ENCODE measurements at regions not wholly inside any gene's neighbourhood (a gene's known extent, or its start where the extent isn't known, plus 50 kb on each side); places are given as distances from the start of the nearest gene placed in this dataset.
"Not testable (repeated sequence)": the region's sequence is repeated elsewhere in the genome, so short reads cannot be mapped to it uniquely, and the experiment has no call there.

DNA sequence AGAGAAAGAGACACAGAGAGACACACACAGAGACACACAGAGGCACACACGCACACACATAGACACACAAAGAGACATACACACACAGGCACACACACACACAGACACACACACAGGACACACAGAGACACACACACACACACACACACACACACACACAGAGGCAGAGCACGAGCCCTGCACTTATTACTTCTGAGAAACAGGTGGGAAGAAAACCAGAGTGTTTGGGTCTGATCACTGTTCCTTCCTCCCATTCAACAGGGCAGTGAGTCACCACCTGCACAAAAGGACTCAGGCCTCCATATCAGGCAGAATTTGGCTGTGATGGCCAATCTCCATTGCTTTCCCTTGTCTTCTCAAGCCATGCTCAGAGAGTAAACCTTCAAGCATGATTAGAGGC lies 285.0 kb downstream of the ANAPC1 start:
- not testable (repeated sequence) for DNase-seq

DNA sequence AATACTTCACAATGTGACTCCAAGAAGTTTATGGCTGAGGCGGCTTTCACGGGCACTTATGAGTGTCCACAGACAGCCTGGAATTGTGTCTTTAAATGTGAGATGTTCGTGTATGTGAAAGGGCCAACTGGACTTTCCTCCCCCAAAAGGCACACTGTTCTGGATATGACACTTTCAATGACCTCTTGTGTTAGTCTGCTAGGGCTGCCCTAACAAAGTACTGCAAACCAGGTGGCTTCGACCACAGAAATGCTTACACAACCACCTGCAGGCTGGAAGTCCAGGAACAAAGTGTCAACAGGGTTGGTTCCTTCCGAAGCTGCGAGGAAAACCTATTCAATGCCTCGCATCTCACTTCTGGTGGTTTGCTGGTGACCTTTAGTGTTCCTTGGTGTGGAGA lies 281.7 kb downstream of the ANAPC1 start:
- not testable (repeated sequence) for DNase-seq

DNA sequence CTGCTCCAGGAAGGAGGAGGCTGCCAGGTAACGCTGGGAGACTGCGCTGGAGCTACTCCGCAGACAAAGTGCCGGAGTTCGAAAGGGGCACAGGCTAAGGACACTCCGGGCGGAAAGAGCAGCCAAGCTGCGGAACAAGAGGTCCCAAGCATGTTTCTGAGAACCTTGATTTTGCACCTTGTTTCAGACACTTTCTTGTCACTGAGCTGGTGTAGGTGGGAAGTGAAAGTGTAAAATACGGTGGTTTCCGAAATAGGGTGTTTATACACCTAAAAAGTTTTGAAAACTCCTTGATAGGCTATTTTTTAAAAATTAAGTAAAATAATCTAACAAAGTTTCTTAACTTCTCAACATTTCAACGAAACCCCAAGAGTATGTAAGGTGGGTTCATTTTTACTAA lies 278.2 kb downstream of the ANAPC1 start:
- DNase-seq: not testable (repeated sequence)

DNA sequence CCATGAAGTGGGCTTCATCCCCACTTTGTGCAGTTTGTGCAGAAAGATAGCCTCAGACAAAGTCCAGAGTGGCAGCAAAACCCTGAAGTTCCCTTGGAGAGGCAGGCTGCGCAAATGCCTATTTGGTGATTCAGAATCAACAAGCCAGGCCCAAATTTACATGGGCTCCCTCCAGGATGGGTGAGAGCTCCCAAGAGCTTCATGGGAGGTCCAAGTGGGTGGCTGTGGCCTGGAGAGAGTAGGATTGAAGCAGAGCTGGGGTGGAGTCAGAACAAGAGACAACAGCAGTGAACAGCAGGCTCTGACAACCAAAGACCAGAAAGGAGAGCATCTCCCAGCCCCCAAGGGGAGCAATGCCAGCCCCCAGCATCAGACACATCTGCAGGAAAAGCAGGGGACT lies 277.4 kb downstream of the ANAPC1 start:
- not testable (repeated sequence) for DNase-seq

DNA sequence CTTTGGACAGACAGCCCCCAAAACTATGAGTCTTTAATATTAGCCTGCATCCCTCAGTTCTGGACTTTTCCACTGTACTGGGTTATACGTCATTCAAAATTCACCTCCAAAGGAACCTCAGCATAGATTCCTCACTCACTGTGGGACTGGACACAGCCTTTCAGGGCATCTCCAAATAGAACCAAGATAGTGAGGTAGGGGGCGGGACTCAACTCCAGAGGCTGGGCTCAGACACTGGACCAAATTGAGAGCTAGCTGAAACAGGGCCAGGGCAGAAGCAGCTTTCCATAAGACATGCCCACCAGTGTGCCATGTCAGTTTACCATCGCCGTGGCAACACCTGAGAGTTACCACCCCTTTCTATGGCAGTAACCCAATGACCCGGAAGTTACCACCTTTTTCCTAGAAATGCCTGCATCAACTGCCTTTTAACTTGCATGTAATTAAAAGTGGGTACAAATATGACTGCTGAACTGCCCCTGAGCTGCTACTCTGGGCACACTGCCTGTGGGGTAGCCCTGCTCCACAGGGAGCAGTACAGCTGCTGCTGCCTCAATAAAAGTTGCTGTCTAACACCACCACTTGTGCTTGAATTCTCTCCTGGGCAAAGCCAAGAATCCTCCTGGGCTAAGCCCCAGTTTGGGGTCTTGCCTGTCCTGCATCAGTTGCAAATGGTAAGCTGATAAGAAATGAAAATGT lies 274.7 kb downstream of the ANAPC1 start:
- not testable (repeated sequence) for DNase-seq

DNA sequence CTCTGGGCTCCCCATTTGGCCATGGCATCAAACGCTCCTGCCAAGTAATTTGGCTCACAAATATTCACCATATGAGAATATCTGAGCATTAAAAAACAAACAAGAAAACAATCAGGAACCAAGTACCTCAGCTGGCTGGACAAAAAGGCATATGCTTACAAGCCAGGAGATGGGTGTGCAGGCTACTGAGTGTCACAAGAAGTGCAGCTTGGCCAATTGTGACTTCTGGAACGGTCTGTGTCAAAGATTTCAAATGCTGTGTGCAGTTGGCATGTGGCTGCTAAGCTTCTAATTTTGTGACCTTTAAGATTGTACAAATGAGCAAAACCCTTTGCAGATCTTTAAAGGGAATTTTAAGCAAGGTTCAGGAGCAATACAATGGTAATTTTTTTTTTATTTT lies 274.0 kb downstream of the ANAPC1 start:
- DNase-seq: not testable (repeated sequence)

DNA sequence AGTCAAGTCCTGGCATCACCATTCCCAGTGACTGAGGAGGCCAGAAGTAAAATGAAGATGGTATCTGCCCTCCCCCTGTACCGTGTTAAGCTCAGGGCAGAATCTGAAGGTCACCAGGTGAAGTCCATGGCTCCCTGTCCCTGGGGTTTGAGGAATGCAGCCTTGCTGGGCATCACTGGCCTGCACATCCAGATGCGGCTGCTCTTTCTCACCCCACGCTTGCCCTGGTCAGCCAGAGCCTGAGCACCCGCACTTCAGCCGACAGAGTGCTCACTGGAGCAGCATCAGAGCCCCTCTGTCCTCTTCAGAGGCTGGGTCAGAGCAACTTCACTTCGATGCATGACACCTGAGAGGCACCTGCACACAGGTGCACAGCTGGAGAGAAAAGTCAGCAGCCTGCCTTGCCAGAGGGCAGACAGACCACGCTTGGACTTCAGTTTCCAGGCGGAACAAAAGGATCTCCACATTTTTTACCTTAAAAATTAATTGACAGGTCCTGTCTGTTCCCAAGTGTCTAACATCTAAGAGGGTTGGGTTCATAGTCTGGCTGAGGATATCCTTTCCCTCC lies 267.3 kb downstream of the ANAPC1 start:
- no peak for DNase-seq

DNA sequence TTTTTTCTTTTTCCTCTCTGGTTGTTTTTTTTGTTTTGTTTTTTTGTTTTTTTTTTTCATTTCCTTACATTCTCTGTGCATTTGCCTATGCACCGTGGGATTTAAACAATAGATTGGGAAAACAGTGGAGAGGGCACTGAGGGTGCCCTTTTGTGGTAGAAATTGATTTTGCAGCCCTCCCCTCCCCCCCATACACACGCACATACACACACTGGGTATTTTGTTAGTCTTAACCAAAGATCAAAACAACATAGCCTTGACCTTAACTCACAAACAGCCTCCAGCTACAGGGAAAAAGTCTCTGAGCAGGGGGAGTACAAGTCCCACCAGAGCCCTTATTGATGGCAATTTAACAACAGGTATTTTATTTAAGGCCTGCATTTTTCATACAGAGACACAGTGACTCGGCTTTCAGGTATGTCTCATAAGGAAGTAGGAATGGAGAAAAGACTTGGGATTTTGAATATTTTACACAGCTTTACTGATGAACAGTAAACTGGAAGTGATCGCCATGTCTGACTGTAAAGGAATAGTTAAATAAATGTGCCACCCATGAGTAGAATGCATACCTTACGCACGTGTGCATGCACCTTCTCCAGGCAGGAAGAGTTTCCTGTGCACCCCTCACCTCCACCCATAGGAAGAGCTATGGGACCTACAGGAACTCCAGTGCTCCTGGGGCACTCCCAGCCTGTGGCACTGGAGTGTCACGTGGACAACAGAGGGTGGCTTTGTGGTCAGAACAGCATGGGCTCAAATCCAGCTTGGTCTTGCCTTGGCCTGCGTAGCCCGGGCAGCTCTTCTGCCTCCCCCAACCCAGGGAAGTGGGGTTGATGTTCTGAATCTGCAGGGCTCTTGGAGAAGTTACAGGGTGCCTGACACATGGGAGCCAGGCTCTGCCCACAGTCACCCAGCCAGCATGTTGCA lies 266.4 kb downstream of the ANAPC1 start:
- DNase-seq: no peak

DNA sequence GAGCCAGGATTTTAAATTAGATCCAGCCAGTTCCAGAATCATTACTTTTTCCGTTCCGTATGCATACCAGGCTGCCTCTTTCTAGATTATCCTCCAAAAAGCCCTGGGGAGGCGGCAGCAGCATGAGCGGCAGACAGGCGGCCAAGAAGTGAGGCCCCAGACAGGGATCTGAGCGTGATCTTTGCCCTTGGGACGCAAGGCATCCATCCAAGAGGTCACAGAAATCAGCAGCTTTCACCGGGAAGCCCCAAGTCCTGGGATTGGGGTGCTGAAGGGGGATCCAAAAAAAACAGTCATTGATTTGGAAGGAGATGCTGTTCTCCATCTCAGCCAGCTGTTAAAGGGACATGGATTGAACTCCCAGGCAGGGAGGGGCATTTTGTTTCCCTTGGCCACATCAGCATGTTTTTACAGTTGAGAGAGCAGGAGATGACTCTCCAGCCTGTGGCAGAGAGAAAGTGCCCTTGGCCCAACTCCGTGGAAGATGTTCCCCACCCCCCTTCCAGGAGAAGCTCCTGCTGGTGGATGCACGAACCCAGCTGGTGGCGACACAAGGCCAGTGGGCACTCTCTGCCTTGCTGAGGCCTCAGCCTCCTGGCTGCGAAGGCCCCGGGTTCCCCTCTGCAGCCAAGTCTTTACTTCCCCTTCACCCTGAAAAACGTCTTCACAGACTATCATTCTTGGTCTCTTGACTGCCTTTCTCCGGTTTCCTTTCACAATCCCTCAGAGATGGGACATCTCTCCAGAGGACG lies 265.6 kb downstream of the ANAPC1 start:
- DNase-seq: no peak

DNA sequence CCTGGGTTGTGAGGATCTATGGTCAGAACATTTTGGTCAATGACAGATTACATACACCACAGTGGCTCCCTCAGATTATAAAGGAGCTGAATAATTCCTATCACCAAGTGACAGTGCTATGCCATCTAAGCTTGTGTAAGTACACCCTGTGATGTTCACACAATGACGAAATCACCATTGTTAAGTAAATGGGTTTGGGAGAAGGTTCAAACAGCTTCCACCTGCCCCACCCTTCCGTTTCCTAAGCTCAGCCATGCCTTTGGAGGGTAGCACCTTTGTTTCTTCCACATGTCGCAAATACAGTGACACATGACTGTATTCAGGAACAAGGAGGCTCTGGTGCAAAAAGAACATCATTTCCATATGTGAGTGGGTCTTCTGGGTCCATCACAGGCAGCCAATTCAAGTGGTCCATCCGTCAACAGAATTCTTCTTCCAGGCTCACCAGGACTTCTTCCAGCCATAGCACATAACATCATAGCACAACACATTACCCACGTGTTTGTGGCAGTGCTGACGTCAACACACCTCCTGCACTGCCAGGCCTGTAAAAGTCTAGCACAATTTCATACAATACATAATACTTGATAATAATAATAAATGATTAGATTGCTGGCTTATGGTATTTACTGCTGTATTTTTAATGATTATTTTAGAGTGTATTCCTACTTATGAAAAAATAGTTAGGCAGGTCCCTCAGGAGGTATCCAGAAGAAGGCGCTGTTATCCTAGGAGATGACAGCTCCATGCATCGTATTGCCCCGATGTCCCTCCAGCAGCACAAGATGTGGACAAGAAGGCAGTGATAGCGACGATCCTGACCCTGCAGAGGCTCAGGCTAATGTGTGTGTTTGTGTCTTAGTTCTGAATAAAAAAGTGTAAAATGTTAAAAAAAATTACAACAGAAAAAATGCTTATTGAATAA lies 264.8 kb downstream of the ANAPC1 start:
- no peak for DNase-seq

DNA sequence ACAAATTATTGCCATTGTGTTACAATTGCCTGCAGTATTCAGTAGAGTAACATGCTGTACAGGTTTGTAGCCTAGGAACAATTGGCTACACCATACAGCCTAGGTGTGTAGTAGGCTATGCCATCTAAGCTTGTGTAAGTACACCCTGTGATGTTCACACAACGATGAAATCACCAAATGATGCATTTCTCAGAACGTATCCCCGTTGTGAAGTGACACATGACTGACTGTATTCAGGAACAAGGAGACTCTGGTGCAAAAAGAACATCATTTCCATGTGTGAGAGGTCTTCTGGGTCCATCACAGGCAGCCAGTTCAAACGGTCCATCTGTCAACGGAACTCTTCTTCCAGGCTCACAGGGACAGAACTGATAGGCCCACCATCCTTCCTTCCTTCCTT lies 263.7 kb downstream of the ANAPC1 start:
- no peak for DNase-seq

DNA sequence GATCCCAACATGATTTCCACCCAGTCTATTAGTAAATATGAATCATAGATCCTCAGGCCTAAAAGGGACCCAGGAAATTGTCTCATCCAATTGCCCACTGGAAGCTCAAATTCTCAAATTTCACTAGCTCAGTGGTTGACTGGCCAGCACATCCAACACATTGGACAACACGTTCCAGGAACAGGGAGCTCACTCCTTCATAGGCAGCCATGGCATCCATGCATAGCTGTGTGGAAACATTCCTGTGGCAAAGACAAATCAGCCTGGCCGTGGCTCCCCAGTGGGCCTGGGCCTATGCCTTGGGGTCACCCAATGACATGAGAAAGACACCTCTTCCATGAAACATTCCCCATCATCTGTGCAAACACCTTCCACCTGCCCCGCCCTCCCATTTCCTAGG lies 261.1 kb downstream of the ANAPC1 start:
- DNase-seq: no peak

DNA sequence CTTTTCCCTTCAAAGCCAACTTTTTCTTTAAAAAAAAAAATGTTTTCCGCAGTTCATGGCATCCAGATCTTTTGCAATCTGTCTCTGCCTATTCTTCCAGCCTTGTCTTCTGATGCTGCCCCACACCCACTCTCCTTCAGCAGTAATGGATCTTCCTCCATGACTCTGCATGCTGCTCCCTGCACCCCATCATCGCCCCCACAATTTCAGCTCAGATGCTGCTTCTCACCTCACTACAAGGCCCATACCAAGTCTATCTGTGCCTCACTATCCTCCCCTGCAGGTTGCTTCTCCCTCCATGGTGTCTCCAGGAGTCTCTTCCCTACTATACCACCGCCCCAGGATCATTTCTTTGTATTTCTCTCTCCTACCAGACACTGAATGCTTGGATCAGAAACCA lies 260.6 kb downstream of the ANAPC1 start:
- no peak for DNase-seq

DNA sequence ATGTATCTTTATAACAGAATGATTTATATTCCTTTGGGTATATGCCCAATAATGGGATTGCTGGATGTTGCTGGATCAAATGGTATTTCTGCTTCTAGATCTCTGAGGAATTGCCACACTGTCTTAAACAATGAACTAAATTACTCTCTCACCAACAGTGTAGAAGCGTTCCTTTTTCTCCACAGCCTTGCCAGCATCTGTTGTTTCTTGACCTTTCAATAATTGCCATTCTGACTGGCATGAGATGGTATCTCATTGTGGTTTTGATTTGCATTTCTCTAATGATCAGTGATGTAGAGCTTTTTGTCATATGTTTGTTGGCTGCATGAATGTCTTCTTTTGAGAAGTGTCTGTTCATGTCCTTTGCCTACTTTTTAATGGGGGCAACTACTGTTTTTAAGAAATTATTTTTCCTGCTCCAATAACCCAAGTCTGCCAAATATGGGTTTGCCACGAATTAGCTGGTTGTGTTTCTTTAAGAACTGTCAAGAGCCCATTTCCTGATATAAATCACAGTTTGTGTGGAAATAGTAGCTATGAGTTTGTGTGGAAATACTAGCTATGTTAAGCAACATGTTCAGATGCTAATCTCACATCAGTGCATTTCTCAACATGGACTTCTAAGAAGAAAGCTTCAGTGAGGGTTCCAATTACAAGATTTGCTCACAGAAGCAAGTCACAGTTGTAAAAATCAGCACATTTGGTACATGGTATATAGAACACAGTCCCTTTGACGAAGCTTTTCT lies 259.4 kb downstream of the ANAPC1 start:
- DNase-seq: no peak

DNA sequence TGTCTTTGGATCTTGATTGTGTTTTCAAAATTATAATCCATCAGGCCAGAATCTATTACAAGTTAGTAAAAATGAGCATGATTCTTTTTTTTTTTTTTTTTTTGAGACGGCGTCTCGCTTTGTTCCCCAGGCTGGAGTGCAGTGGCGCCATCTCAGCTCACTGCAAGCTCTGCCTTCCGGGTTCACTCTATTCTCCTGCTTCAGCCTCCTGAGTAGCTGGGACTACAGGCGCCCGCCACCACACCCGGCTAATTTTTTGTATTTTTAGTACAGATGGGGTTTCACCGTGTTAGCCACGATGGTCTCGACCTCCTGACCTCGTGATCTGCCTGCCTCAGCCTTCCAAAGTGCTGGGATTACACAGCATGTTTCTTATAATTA lies 258.8 kb downstream of the ANAPC1 start:
- not testable (repeated sequence) for DNase-seq

DNA sequence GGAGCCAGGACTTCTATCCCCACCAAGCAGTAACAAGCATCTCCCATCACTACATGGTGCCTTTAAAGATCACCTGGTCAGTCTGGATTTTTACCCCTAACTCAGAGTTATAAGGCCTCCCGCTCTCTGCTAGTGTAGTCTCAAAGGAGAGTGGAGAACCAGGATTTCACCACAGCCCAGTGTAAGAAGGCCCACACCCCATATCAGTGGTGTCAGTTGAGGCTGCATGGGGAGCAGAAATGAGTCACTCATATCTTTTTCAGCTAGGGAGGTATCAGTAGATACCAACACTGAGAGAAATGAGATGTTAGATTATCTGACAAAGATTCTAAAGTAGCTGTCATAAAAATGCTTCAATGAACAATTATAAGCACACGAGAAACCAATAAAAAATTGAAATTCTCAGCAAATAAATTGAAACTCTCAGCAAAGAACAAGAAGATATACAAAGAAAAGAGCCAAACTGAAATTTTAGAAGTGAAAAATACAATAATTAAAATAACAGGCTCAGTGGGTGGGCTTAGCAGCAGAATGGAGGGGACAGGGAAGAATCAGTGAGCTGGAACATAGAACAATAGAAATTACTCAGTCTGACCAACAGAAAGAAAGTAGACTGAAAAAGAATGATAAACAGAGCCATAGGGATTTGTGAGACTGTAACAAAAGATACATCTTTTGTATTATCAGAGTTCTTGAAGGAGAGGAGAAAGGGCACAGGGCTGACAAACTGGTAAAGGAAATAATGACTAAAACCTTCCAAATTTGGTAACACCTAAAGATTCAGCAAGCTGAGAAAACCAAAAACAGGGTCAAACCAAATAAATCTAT lies 257.7 kb downstream of the ANAPC1 start:
- DNase-seq: no peak

DNA sequence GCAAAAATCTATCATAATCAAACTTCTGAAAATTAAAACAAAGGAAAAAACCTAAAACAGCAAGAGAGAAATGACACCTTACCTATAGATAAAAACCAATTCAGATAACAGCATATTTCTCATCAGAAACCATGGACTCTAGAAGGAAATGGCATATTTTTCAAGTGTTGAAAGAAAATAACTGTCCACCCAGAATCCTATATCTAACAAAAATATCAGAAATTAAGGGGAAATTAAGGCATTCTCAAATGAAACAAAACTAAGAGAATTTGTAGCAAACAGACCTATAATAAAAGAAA lies 257.2 kb downstream of the ANAPC1 start:
- no peak for DNase-seq

DNA sequence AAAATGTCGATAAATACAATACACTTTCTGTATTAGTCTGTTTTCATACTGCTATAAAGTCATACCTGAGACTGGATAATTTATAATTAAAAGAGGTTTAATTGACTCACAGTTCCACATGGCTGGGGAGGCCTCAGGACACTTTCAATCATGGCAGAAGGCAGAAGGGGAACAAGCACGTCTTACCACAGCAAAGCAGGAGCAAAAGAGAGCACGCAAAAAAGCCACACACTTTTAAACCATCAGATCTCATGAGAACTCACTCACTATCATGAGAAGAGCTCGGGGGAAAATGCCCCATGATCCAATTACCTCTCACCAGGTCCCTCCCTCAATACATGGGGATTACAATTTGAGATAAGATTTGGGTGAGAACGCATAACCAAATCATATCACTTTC lies 256.7 kb downstream of the ANAPC1 start:
- DNase-seq: no peak

DNA sequence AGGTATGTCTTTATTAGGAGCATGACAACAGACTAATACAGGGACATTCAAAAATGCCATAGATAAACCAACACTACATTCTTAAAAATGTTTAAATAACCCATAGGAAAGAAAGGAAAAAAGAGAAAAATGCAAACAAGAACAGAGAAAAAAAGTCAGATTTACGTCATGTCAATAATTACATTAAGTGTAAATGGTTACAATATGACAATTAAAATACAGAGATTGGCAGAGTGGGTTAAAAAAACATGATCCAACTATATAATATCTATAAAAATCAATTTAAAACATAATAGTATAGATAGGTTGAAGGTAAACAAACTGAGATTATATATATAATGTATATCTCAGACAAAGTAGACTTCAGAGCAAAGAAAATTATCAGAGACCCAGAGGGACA lies 255.8 kb downstream of the ANAPC1 start:
- no peak for DNase-seq

DNA sequence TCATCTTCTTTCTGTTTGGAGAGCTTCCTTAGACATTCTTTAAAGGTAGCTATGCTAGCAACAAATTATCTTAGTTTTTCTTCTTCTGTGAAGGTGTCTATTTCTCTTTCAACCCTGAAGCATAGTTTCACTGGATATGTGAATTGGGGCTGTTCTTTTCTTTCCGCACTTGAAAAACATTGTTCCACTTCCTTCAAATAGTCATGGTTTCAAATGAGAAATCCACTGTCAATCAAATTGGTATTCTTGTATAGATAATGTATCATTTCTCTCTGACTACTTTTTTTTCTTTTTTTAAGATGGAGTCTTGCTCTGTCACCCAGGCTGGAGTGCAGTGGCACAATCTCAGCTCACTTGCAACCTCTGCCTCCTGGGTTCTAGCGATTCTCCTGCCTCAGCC lies 254.0 kb downstream of the ANAPC1 start:
- no peak for DNase-seq

DNA sequence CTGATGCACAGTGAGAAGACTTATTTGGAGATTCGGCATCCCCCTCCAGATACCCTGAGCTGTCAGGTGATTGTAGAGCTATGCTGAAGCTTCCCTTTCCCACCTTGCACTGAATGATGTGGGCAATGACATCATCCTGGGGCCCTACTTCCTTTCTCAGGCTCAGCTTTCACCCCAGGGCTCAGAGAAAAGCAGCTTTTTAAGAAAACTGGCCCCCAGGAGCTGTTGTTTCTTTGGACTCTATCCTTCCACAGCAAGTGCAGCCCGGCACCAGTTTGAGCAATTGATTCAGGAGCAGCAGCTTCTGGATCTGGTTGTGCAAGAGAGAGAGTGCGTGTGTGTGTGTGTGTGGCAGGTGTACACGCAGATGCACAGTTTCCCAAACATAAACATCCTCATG lies 251.3 kb downstream of the ANAPC1 start:
- no peak for DNase-seq
